DND-41 (cell line): ENCODE measurements at regions not wholly inside any gene's neighbourhood (a gene's known extent, or its start where the extent isn't known, plus 50 kb on each side); places are given as distances from the start of the nearest gene placed in this dataset.

ENCODE experiments used
- ATAC-seq: fragments of 200-7000 bp; cut with Tn5 transposase; 3 replicates; pipeline ENCODE4 v1.9.1; 2021; ENCODE audit warnings: low read depth; ENCODE audit not compliant: insufficient read depth
- DNase-seq: peaks from one replicate; pipeline ENCODE4 v3.0.0-alpha.2; 2020
- H2AFZ ChIP-seq: 2 replicates; pipeline ENCODE4 v1.6.0; 2012; ENCODE audit warnings: low read depth, low read length
- H3K27ac ChIP-seq: 2 replicates; pipeline ENCODE4 v1.5.1; 2012; ENCODE audit warnings: low read length, inconsistent platforms
- H3K27me3 ChIP-seq: fragments of 200-600 bp; sonication (generic); 2 replicates; pipeline ENCODE4 v1.6.0; 2012; ENCODE audit warnings: low read length, mild to moderate bottlenecking, inconsistent platforms; ENCODE audit not compliant: insufficient read depth, poor library complexity
- H3K36me3 ChIP-seq: 2 replicates; pipeline ENCODE4 v1.5.1; 2012; ENCODE audit warnings: low read length, inconsistent platforms; ENCODE audit not compliant: insufficient read depth
- H3K4me1 ChIP-seq: 2 replicates; pipeline ENCODE4 v1.5.1; 2012; ENCODE audit warnings: mild to moderate bottlenecking, low read length; ENCODE audit not compliant: insufficient read depth
- H3K4me2 ChIP-seq: 2 replicates; pipeline ENCODE4 v1.6.0; 2012; ENCODE audit warnings: mild to moderate bottlenecking, moderate library complexity, low read length, inconsistent platforms; ENCODE audit not compliant: insufficient read depth
- H3K4me3 ChIP-seq, 2 experiments: fragments of 200-600 bp in 1 of 2; shearing (Covaris generic) in 1 of 2; 2 replicates each; pipeline ENCODE4 v1.5.1; 2012 to 2016; ENCODE audit warnings: inconsistent platforms in 2 of 2, low read length in 2 of 2, mild to moderate bottlenecking in 2 of 2, low read depth in 1 of 2, moderate library complexity in 1 of 2
- H3K79me2 ChIP-seq: 2 replicates; pipeline ENCODE4 v1.6.0; 2012; ENCODE audit warnings: low read length, inconsistent platforms; ENCODE audit not compliant: insufficient read depth
- H3K9ac ChIP-seq: 2 replicates; pipeline ENCODE4 v1.6.0; 2012; ENCODE audit warnings: low read depth, mild to moderate bottlenecking, inconsistent platforms, low read length, moderate library complexity
- H3K9me3 ChIP-seq: 2 replicates; pipeline ENCODE4 v1.5.1; 2012; ENCODE audit warnings: low read length, moderate library complexity, mild to moderate bottlenecking, inconsistent platforms; ENCODE audit not compliant: insufficient read depth, severe bottlenecking
- H4K20me1 ChIP-seq: 2 replicates; pipeline ENCODE4 v1.6.0; 2012; ENCODE audit warnings: low read length; ENCODE audit not compliant: insufficient read depth
- CTCF ChIP-seq: IDR thresholded peaks from 2 replicates; pipeline ENCODE4 v1.5.1; 2012; ENCODE audit warnings: borderline replicate concordance, low read length, moderate library complexity, mild to moderate bottlenecking; ENCODE audit not compliant: poor library complexity, severe bottlenecking; ENCODE audit errors: extremely low read depth
- EZH2 ChIP-seq: IDR thresholded peaks from 3 replicates; pipeline ENCODE4 v1.6.1; 2012; ENCODE audit warnings: borderline replicate concordance, low read depth, mild to moderate bottlenecking, moderate library complexity, low read length, inconsistent platforms; ENCODE audit not compliant: severe bottlenecking

GRCh38 chr18:73980289-73980979 lies 167.2 kb downstream of the FBXO15 start:
- Histone ChIP-seq H4K20me1 (no peaks in the 10 kb centered on the region), H3K4me2 (no peak overlapping the region), H3K4me1 (peaks cover 5% of the 10 kb centered on the region), H3K27me3 (no peaks in the 10 kb centered on the region), H3K36me3 (no peaks in the 10 kb centered on the region), H3K4me3 (no peak overlapping the region), H3K9me3 (no peaks in the 10 kb centered on the region), H3K79me2 (no peaks in the 10 kb centered on the region), H3K27ac (no peak overlapping the region), H2AFZ (no peak overlapping the region), H3K9ac (no peak overlapping the region)
- DNase-seq (no peak), ATAC-seq (no peak)
- no peak for TF ChIP-seq EZH2
- peak; percentile 47 for TF ChIP-seq CTCF

- no peaks in the 10 kb centered on the region for H3K27me3 ChIP-seq
- no peak for ATAC-seq
- H4K20me1 ChIP-seq, result no peaks in the 10 kb centered on the region
- peaks cover 11% of the 10 kb centered on the region for H3K4me1 ChIP-seq
- no peak for DNase-seq
- no peak overlapping the region for H2AFZ ChIP-seq
- H3K4me3 ChIP-seq, result no peak overlapping the region
- no peak overlapping the region for H3K27ac ChIP-seq
- H3K9ac ChIP-seq, result no peak overlapping the region
- TF ChIP-seq EZH2, result no peak
- TF ChIP-seq CTCF, result no peak
- H3K79me2 ChIP-seq, result no peaks in the 10 kb centered on the region
- no peak overlapping the region for H3K4me2 ChIP-seq
- no peaks in the 10 kb centered on the region for H3K9me3 ChIP-seq
- H3K36me3 ChIP-seq, result no peaks in the 10 kb centered on the region
These were observed 167.9 kb downstream of the FBXO15 start for GRCh38 chr18:73979742-73980141.

- ATAC-seq (no peak), DNase-seq (no peak)
- Histone ChIP-seq H3K4me1 (peaks cover 13% of the 10 kb centered on the region), H4K20me1 (no peaks in the 10 kb centered on the region), H2AFZ (no peak overlapping the region), H3K9me3 (no peaks in the 10 kb centered on the region), H3K4me2 (no peak overlapping the region), H3K27me3 (no peaks in the 10 kb centered on the region), H3K36me3 (no peaks in the 10 kb centered on the region), H3K9ac (no peak overlapping the region), H3K27ac (no peak overlapping the region), H3K4me3 (no peak overlapping the region), H3K79me2 (no peaks in the 10 kb centered on the region)
- TF ChIP-seq EZH2 (no peak), CTCF (no peak)
These were observed 171.2 kb downstream of the FBXO15 start for GRCh38 chr18:73976433-73976832.
